Activated CD4-positive, alpha-beta T cell treated with anti-CD3 and anti-CD28 coated beads for 36 hours (primary cell): ENCODE measurements at regions not wholly inside any gene's neighbourhood (a gene's known extent, or its start where the extent isn't known, plus 50 kb on each side); places are given as distances from the start of the nearest gene placed in this dataset.

Experiments used
- ATAC-seq: fragments of 200-7000 bp; cut with Tn5 transposase; one replicate; pipeline ENCODE4 v1.10.0; 2021; ENCODE audit warnings: mild to moderate bottlenecking, moderate library complexity
- CTCF ChIA-PET: fragments of 350-600 bp; sonication (Branson Sonifier 250); formaldehyde crosslinking; loops from one replicate; lab custom pipeline; 2021; ENCODE audit warnings: antibody characterized with exemption; lab: Charles Lee
- POLR2A ChIA-PET: fragments of 350-600 bp; sonication (Branson Sonifier 250); formaldehyde crosslinking; loops from one replicate; lab custom pipeline; 2021; ENCODE audit warnings: antibody characterized with exemption, inconsistent platforms; lab: Charles Lee
- DNase-seq: peaks from one replicate; pipeline ENCODE4 v3.0.0-alpha.2; 2020
- H3K27ac Mint-ChIP-seq: one replicate; pipeline ENCODE4 v1.8.0; 2021; ENCODE audit warnings: mixed read lengths
- H3K27me3 Mint-ChIP-seq: one replicate; pipeline ENCODE4 v1.8.0; 2021; ENCODE audit warnings: mixed read lengths
- H3K36me3 Mint-ChIP-seq: one replicate; pipeline ENCODE4 v1.8.0; 2021; ENCODE audit warnings: low read depth, mixed read lengths
- H3K4me1 Mint-ChIP-seq: one replicate; pipeline ENCODE4 v1.8.0; 2021; ENCODE audit warnings: mixed read lengths
- H3K4me3 Mint-ChIP-seq: one replicate; pipeline ENCODE4 v1.8.0; 2021; ENCODE audit warnings: mild to moderate bottlenecking, moderate library complexity, mixed read lengths
- H3K9me3 Mint-ChIP-seq: one replicate; pipeline ENCODE4 v1.8.0; 2021; ENCODE audit warnings: low read depth, mixed read lengths
- intact Hi-C, 2 experiments: fragments of 100-400 bp; cut with DNase I in 1 of 2; cut with micrococcal nuclease in 1 of 2; formaldehyde crosslinking; loops; one replicate each; pipeline versions ENCODE4 v1.14.2 to v1.15.1; 2022 to 2024; cut with DNase I, micrococcal nuclease

DNA sequence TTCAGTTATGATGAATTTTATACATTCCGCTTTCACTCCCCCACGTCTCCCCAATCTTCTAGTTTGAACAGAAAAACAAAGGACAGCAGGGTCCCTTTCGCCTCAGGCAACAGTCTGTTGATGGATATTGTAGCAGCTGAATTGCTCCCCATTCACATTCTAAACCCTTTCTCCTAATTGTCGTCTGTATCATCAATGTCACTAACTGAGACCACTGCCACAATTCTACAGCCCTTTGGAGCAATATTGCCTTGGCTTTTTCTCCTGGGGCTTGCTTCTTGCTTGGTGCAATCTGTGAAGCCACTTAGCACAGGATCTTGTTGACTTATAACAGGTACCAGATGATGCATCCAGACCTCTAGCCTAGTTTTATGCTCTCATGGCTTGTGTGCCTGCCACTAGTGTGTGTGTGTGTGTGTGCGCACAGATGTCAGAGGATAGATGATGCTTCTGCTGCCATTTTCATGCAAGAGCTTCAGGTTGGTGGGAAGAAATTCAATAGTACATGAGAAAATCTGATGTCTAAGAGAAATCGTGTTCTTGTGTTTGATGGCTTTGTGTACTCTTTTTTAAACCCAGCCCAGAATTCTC, 195.2 kb upstream of the ISL1 start:
- Mint-ChIP-seq H3K27ac (no peak overlapping the region), H3K4me1 (no peaks in the 10 kb centered on the region), H3K9me3 (no peaks in the 10 kb centered on the region), H3K27me3 (no peaks in the 10 kb centered on the region), H3K36me3 (no peaks in the 10 kb centered on the region), H3K4me3 (no peak overlapping the region)
- intact Hi-C loops: no loop called here
- DNase-seq (no peak), ATAC-seq (no peak)
- ChIA-PET CTCF (no interaction called here), POLR2A (no interaction called here)

DNA sequence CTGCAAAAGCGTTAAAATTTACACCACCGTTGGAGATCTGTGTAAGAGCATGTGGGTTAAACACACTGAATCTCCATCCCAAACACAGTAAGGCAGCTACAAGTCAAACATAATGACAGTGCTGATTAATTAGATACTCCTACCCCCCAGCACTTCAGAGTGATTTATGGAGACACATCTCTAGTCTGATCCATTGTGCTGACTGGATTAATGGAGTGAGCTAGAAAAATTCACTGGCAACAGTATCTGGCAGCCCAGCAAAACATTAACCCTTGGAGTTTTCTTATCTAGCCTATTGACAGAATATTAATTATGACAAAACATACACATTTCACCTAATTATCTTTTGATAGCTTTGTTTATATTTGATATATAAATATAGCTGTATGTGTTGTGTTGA, 188.6 kb upstream of the ISL1 start:
- H3K36me3 Mint-ChIP-seq: no peaks in the 10 kb centered on the region
- intact Hi-C loops: no loop called here
- POLR2A ChIA-PET: no interaction called here
- no peaks in the 10 kb centered on the region for H3K9me3 Mint-ChIP-seq
- CTCF ChIA-PET: no interaction called here
- DNase-seq (no peak), ATAC-seq (no peak)
- no peaks in the 10 kb centered on the region for H3K27me3 Mint-ChIP-seq
- no peaks in the 10 kb centered on the region for H3K4me1 Mint-ChIP-seq
- H3K27ac Mint-ChIP-seq: no peak overlapping the region
- H3K4me3 Mint-ChIP-seq: no peak overlapping the region

DNA sequence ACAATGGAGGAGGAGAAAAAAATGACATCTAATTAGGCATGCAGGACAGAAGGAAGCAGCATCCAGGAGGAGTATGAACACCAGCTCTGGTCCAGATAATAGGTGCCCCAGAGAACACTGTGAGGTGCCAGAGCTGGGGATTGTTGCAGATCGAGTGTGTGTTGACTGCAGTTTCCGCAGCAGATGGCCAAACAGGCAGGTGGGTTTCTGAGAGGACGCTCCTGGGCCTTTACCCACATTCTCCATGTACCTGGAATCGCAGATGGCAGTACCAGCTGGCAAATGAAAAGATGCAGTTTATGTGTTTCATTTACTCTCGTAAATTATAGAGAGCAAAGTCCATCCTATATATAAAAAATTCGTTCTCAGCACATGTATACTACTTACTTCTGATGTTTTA, 182.2 kb upstream of the ISL1 start:
- Mint-ChIP-seq H3K4me3 (no peak overlapping the region), H3K27ac (no peak overlapping the region), H3K36me3 (no peaks in the 10 kb centered on the region), H3K9me3 (peaks cover 4% of the 10 kb centered on the region), H3K27me3 (no peaks in the 10 kb centered on the region), H3K4me1 (no peaks in the 10 kb centered on the region)
- DNase-seq (no peak), ATAC-seq (no peak)
- intact Hi-C loops: no loop called here
- ChIA-PET POLR2A (no interaction called here), CTCF (no interaction called here)

DNA sequence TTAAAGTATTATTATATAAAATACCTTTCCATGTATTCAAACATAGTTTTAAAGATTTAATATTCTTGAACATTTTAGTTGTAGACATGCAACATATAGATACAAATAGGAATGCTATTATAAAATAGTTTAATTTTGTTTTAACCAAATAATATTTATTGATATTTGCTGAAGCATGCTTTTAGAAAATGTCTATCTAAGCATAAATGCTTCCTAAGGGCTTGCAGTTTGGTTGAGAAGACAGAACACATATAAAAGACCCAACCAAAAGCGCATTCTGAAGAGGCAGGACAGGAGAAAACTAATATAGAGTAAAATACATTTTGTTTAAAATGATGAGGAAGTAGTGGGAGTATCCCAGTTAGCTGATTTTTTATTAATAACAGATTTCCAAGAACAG, 181.5 kb upstream of the ISL1 start:
- Mint-ChIP-seq H3K27ac (no peak overlapping the region), H3K36me3 (no peaks in the 10 kb centered on the region), H3K4me1 (no peaks in the 10 kb centered on the region), H3K4me3 (no peak overlapping the region), H3K9me3 (peaks cover 4% of the 10 kb centered on the region), H3K27me3 (no peaks in the 10 kb centered on the region)
- DNase-seq: no peak
- ATAC-seq: no peak
- CTCF ChIA-PET: no interaction called here
- POLR2A ChIA-PET: no interaction called here
- intact Hi-C loops: no loop called here

DNA sequence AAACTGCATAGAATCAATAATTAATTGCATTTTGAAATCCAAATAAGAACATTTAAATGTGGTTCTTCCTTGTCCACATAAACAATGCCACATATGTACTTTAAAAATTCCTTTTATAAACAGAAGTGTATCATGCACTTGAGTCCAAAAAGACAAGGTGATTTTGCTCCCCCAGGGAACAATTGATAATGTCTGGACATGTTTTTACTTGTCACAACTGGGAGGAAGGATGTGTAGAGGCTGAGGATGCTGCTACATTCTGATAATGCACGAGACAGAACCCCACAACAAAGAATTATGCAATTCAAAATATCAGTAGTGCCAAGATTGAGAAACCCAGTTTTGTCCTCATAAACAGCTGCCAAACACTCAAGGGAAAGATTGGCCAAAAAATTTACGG, 181.1 kb upstream of the ISL1 start:
- no peak for DNase-seq
- H3K36me3 Mint-ChIP-seq: no peaks in the 10 kb centered on the region

DNA sequence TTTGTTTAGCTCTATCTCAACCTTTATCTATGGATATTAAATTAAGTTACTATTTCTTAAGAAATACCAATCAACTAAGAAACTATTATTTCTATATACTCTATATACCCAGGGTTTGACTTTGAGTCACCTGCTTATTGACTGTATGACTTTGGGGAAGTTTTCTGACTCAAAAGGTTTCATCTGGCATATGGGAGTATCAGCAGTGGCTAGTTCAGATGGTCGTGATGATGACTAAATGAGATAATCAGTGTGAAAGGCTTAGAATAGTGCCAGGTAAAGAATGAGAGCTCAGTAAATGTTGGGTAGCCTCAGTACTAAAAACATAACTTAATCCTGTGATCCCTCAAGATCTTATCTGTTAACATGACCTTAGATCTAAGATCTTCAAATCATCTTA, 179.7 kb upstream of the ISL1 start:
- POLR2A ChIA-PET: no interaction called here
- Mint-ChIP-seq H3K4me1 (no peaks in the 10 kb centered on the region), H3K36me3 (no peaks in the 10 kb centered on the region), H3K27ac (no peak overlapping the region), H3K27me3 (no peaks in the 10 kb centered on the region), H3K4me3 (no peak overlapping the region), H3K9me3 (peaks cover 4% of the 10 kb centered on the region)
- intact Hi-C loops: no loop called here
- no peak for DNase-seq
- CTCF ChIA-PET: no interaction called here
- ATAC-seq: no peak

More for the DNA sequence above, 181.1 kb upstream of the ISL1 start:
- Mint-ChIP-seq H3K4me3 (no peak overlapping the region), H3K27ac (no peak overlapping the region), H3K9me3 (peaks cover 4% of the 10 kb centered on the region), H3K27me3 (no peaks in the 10 kb centered on the region), H3K4me1 (no peaks in the 10 kb centered on the region)
- POLR2A ChIA-PET: no interaction called here
- ATAC-seq: no peak
- intact Hi-C loops: no loop called here
- CTCF ChIA-PET: no interaction called here

DNA sequence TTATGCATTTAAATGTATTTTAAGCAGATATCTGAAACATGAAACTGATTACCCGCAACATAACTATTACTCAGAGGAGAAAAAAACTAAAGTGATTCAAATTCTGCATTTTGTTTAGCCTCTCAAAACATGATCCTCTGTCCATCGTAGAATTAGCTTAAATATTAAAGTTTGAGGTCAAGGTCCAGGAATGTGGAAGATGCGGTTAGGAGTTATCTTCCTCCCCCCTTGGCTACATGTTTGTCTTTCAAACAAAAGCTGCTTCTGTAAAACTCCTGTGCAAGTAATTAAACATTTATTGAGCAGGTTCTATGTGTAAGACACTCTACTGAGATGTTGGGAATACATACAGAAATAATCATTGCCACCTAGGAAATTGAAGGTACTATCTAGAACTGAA, 175.0 kb upstream of the ISL1 start:
- no peaks in the 10 kb centered on the region for H3K4me1 Mint-ChIP-seq
- no peaks in the 10 kb centered on the region for H3K9me3 Mint-ChIP-seq
- no peaks in the 10 kb centered on the region for H3K27me3 Mint-ChIP-seq
- CTCF ChIA-PET: no interaction called here
- no peak overlapping the region for H3K4me3 Mint-ChIP-seq
- ATAC-seq (no peak), DNase-seq (no peak)
- H3K27ac Mint-ChIP-seq: no peak overlapping the region
- intact Hi-C loops: no loop called here
- POLR2A ChIA-PET: no interaction called here
- no peaks in the 10 kb centered on the region for H3K36me3 Mint-ChIP-seq

DNA sequence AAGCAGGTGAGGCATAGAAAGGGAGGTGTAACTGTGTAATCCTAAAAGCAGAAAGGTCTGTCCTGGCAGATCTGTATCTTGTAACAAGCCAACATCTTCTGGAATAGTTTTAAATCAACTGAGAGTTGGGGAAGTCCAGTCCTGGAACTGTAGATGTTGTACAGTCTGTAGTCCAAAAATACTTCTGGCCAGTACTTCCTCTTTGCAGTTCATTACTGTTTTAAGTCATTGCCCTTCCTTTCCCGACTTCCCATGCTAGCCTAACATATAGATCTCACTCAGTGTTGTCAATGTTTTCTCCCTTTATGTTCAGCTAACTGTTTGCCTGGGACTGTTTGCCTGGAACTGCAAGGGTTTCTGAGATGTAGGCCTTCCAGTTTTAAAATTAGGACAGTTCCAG, 168.5 kb upstream of the ISL1 start:
- POLR2A ChIA-PET: no interaction called here
- ATAC-seq: no peak
- no peak for DNase-seq
- no peak overlapping the region for H3K27ac Mint-ChIP-seq
- no peak overlapping the region for H3K4me3 Mint-ChIP-seq
- no peaks in the 10 kb centered on the region for H3K4me1 Mint-ChIP-seq
- H3K27me3 Mint-ChIP-seq: no peaks in the 10 kb centered on the region
- no peaks in the 10 kb centered on the region for H3K36me3 Mint-ChIP-seq
- CTCF ChIA-PET: no interaction called here
- no peaks in the 10 kb centered on the region for H3K9me3 Mint-ChIP-seq
- intact Hi-C loops: no loop called here

DNA sequence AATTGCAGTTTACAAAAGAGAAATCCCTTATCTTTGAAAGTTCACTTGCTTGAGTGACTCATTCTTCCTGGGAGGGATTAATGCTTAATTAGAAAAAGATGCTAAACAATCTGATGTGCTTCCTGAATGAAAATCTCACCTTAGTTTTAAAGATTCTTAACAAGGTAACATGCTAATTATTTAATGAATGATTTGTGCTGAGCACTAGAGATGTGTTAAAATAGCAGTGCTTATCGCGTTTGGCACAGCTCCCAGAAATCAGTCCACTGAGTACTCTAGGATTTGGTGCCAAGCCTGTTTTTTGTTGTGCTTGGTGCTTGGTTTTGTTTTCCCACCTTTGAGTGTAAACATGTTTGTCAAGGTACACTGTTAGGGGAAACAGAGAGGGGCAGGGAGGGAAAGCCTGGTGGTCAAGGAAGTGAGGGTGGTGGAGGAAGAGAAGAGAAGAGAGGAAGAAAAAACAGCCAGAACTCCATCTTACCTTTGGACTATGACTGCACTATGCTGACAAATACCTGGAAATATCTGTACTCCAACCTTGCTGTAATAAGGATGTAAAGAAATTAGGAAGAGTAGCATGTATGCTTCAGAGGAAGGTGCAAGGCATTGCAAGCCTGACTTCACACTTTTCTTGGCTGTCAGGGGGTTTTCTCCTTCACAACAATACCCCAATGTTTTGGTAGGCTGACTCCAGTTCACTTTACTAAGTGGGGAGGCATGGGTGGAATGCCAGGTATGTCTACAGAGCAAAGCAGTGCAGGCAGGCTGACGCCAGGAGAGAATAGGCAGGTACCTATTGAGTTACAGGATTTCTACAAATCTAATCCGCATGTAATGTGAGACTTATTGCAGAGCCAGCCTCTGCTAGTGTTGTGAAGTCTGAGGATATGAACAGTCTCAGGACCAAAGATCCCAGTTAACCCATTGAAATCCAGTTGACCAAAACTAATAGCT, 157.2 kb upstream of the ISL1 start:
- ChIA-PET CTCF (no interaction called here), POLR2A (no interaction called here)
- intact Hi-C loops: no loop called here
- H3K36me3 Mint-ChIP-seq: peaks cover under 1% of the 10 kb centered on the region
- peaks cover 13% of the 10 kb centered on the region for H3K9me3 Mint-ChIP-seq
- DNase-seq: no peak
- H3K27ac Mint-ChIP-seq: no peak overlapping the region
- no peak for ATAC-seq
- H3K27me3 Mint-ChIP-seq: no peaks in the 10 kb centered on the region
- no peak overlapping the region for H3K4me3 Mint-ChIP-seq
- no peaks in the 10 kb centered on the region for H3K4me1 Mint-ChIP-seq

DNA sequence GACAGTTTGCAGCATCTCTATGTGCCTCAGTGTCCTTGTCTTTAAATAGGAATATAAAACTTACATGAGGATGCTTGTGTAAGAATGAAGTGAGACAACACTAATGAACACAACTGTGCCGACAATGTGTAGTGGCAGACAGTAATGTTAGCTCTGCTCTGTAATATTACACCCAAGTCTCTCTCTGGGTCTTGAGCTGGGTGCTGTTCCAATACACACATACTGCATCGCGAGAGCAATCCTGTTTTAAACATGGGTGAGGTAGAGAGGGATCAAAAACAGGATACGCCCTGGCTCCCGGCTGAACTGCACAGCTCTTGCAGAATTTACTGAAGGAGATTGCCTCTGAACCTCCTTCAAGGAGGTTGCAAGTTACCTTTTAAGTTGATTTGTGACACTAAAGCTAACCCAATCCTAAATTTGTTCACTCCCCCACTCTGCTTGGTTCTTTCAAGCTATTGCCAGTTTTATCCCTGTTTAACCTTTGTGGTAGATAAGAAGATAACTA, 155.2 kb upstream of the ISL1 start:
- ATAC-seq (no peak), DNase-seq (no peak)
- no peaks in the 10 kb centered on the region for H3K4me1 Mint-ChIP-seq
- ChIA-PET POLR2A (no interaction called here), CTCF (no interaction called here)
- no peak overlapping the region for H3K4me3 Mint-ChIP-seq
- H3K36me3 Mint-ChIP-seq: peaks cover 1% of the 10 kb centered on the region
- intact Hi-C loops: no loop called here
- no peak overlapping the region for H3K27ac Mint-ChIP-seq
- peaks cover 12% of the 10 kb centered on the region for H3K9me3 Mint-ChIP-seq
- H3K27me3 Mint-ChIP-seq: no peaks in the 10 kb centered on the region

DNA sequence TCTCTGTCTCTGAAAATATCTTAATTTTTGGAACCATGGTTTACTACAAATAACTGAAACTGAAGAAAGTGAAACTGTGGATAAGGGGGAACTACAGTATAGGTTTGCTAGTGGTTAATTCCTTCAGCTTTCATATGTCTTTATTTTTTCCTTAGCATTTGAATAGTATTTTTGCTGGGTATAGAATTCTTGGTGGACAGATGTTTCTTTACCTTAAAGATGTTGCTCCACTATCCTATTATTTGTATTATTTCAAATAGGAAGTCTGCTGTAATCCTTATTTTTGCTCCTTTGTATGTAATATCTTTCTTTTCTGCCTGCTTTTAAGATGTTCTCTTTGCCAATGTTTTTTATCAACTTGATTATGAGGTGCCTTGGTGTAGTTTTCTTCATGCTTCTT, 152.9 kb upstream of the ISL1 start:
- H3K27me3 Mint-ChIP-seq: no peaks in the 10 kb centered on the region
- DNase-seq (no peak), ATAC-seq (no peak)
- no peaks in the 10 kb centered on the region for H3K4me1 Mint-ChIP-seq
- peaks cover 12% of the 10 kb centered on the region for H3K9me3 Mint-ChIP-seq
- H3K36me3 Mint-ChIP-seq: peaks cover 1% of the 10 kb centered on the region
- ChIA-PET POLR2A (no interaction called here), CTCF (no interaction called here)
- no peak overlapping the region for H3K27ac Mint-ChIP-seq
- intact Hi-C loops: no loop called here
- H3K4me3 Mint-ChIP-seq: no peak overlapping the region

DNA sequence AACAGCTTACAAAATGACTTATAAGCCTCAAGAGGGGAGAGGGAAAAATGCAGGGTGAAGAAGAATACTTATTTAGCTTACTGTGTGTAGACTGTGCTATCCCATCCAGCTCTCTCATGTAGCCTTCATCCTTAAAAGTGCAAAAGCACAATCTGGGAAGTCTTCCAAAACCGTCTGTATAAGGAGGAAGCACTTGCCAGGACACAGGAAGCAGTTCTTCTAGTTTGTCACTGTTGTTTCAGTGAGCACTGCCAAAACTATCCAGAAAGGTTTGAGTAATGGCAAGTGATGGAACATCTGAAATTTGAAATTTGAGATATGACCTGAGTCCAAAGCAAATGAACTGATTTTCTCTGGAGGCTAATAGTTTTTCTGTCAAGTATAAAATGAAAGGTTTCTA, 140.8 kb upstream of the ISL1 start:
- Mint-ChIP-seq H3K9me3 (no peaks in the 10 kb centered on the region), H3K4me1 (no peaks in the 10 kb centered on the region), H3K36me3 (no peaks in the 10 kb centered on the region), H3K4me3 (no peak overlapping the region), H3K27me3 (no peaks in the 10 kb centered on the region), H3K27ac (no peak overlapping the region)
- ChIA-PET POLR2A (no interaction called here), CTCF (no interaction called here)
- no peak for DNase-seq
- ATAC-seq: no peak
- intact Hi-C loops: no loop called here
